Stomach smooth muscle (tissue), 2 donors: ENCODE measurements at regions not wholly inside any gene's neighbourhood (a gene's known extent, or its start where the extent isn't known, plus 50 kb on each side); places are given as distances from the start of the nearest gene placed in this dataset.

Experiments
- H3K27ac ChIP-seq: one replicate; pipeline ENCODE4 v1.7.0; 2013; ENCODE audit warnings: mild to moderate bottlenecking, low read length, inconsistent platforms
- H3K27me3 ChIP-seq, 2 donors: one replicate each; pipeline ENCODE4 v1.7.0; 2013; ENCODE audit warnings: low read length in 2 of 2; ENCODE audit not compliant: insufficient read depth in 2 of 2, control insufficient read depth in 1 of 2
- H3K36me3 ChIP-seq, 2 donors: one replicate each; pipeline ENCODE4 v1.7.0; 2013; ENCODE audit warnings: low read length in 2 of 2; ENCODE audit not compliant: control insufficient read depth in 2 of 2, insufficient read depth in 2 of 2
- H3K4me1 ChIP-seq: one replicate; pipeline ENCODE4 v1.7.0; 2013; ENCODE audit warnings: low read length; ENCODE audit not compliant: control insufficient read depth, insufficient read depth
- H3K4me3 ChIP-seq, 2 donors: one replicate each; pipeline ENCODE4 v1.7.0; 2013; ENCODE audit warnings: low read length in 2 of 2
- H3K9ac ChIP-seq, 2 donors: one replicate each; pipeline ENCODE4 v1.7.0; 2013; ENCODE audit warnings: low read length in 2 of 2, mild to moderate bottlenecking in 1 of 2
- H3K9me3 ChIP-seq, 2 donors: one replicate each; pipeline ENCODE4 v1.7.0; 2013; ENCODE audit warnings: low read length in 2 of 2; ENCODE audit not compliant: control insufficient read depth in 2 of 2
- donor health status: healthy.
- donor health status: Pancreatic carcinoma.

DNA sequence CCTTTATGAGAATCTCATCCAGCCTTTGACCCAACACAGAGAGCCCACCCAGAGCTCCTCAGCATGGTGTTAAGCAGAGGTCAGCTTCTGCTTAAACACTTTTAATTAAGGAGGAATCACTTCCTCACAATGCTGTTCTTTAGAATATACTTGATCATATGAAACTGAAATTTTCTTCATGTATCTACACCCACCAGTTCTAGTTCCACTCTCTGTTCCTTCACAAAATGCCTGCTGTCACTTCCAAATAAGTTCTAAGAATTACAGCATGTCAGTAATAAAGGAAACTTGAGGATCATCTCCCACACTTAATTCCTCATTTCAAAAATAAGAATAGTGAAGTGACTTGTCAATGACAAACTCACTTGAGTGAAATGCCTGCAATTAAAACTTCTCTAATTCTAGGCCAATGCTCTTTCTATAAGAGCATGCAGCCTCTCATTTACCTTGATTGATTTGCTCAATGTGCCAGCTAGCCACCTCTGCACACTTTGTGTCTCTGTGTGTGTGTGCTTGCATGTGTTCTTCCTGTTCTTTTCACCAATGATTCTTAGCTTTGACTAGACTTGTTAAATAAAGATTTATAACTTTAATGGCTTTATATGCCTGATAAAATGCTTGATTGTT lies 356.3 kb downstream of the PLPP3 start:
- no peak overlapping the region for H3K27ac ChIP-seq

GRCh38 chr1:56220021-56220420 lies 359.3 kb downstream of the PLPP3 start:
- Histone ChIP-seq H3K27me3 (no peaks in the 10 kb centered on the region), H3K9ac (no peak overlapping the region), H3K4me1 (no peaks in the 10 kb centered on the region), H3K9me3 (no peaks in the 10 kb centered on the region), H3K27ac (no peak overlapping the region), H3K4me3 (no peak overlapping the region), H3K36me3 (no peaks in the 10 kb centered on the region)

More for the DNA sequence above, 356.3 kb downstream of the PLPP3 start:
- Histone ChIP-seq H3K4me1 (no peaks in the 10 kb centered on the region), H3K36me3 (no peaks in the 10 kb centered on the region), H3K9ac (no peak overlapping the region), H3K9me3 (no peaks in the 10 kb centered on the region), H3K27me3 (no peaks in the 10 kb centered on the region), H3K4me3 (no peak overlapping the region)

DNA sequence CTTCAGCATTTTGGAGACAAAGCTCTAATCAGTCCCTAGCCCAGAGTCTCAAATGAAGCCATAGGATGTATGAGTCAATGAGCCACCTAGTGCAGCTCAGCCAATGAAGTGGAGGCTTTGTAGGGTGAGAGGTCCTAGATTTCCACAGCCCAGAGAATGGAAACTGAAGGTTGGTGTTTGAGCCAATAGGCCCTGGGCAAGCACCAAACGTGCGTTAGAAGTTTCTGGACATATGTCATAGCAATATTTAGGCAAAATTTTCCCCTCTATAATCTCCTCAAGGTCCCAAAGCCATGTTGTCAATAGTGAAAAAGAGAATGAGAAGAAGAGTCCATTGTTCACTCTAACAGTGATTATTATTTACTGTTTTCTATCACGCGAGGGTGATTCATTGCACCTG lies 361.3 kb downstream of the PLPP3 start:
- no peaks in the 10 kb centered on the region for H3K4me1 ChIP-seq
- H3K27ac ChIP-seq, result no peak overlapping the region
- H3K27me3 ChIP-seq, result no peaks in the 10 kb centered on the region
- no peak overlapping the region for H3K4me3 ChIP-seq
- H3K9me3 ChIP-seq, result no peaks in the 10 kb centered on the region
- H3K36me3 ChIP-seq, result no peaks in the 10 kb centered on the region
- H3K9ac ChIP-seq, result no peak overlapping the region

- Histone ChIP-seq H3K4me3 (no peak overlapping the region), H3K36me3 (no peaks in the 10 kb centered on the region), H3K9ac (no peak overlapping the region), H3K27me3 (no peaks in the 10 kb centered on the region), H3K4me1 (no peaks in the 10 kb centered on the region), H3K9me3 (no peaks in the 10 kb centered on the region), H3K27ac (no peak overlapping the region)
These were observed 363.1 kb downstream of the PLPP3 start for GRCh38 chr1:56216218-56216617.

DNA sequence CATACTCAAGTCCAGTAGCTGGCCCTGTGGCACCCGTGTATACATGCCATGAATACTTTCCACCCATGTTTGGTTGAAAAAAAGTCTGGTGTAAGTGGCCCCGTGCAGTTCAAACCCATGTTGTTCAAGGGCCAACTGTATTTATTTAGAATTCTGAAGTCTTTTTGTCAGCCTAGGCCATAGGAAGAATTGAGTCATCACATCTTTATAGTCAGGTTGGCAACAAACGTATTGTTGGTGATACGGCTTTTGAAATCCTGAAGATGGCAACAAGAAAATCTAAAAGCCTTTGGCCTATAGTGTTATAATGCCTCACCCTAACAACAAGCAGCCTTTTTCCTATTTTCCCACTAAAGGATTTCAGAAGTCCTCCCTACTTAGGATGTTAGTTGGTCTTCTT lies 363.6 kb downstream of the PLPP3 start:
- no peaks in the 10 kb centered on the region for H3K4me1 ChIP-seq
- H3K9me3 ChIP-seq, result no peaks in the 10 kb centered on the region
- no peaks in the 10 kb centered on the region for H3K36me3 ChIP-seq
- H3K9ac ChIP-seq, result no peak overlapping the region
- no peak overlapping the region for H3K4me3 ChIP-seq
- H3K27ac ChIP-seq, result no peak overlapping the region
- no peaks in the 10 kb centered on the region for H3K27me3 ChIP-seq

DNA sequence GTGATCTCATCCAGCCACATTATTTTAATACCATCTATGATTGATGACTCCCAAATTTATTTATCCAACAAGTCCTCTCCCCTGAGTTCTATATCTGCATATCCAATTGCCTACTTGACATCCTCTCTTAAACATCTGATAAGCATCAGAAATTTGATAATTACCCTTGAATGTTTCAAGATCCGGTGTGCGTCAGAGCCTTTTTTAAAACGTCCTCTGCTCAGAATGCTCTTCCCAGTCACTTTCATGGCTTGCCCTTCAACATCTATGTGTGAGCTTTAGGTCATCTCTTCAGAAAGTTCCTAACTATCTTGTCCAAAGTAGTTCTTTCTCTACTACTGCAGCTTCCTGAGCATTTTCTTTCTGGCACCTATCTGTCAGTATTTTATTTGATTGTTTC lies 364.3 kb downstream of the PLPP3 start:
- Histone ChIP-seq H3K9ac (no peak overlapping the region), H3K9me3 (no peaks in the 10 kb centered on the region)

DNA sequence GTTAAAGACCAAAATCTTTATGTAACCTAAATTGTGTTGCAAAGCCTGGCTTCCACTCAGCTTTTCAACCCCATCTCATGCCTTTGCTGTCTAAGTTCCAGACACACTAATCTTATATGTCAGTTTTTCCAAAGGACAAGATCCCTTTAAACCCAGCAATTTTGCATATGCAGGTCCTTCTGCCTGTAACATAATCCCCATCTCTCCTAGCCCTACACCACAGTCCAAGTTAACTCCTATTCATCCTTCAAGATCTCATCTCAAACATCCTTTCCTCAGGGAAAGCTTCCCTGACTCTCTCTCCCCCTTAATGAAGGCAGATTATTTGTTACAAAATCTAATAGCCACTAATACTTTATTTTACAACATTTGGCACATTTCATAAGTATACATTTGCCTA lies 366.3 kb downstream of the PLPP3 start:
- Histone ChIP-seq H3K4me1 (no peaks in the 10 kb centered on the region), H3K9me3 (no peaks in the 10 kb centered on the region), H3K36me3 (no peaks in the 10 kb centered on the region), H3K4me3 (no peak overlapping the region), H3K27ac (no peak overlapping the region), H3K27me3 (no peaks in the 10 kb centered on the region), H3K9ac (no peak overlapping the region)

More for the DNA sequence above, 364.3 kb downstream of the PLPP3 start:
- Histone ChIP-seq H3K4me3 (no peak overlapping the region), H3K27ac (no peak overlapping the region), H3K27me3 (no peaks in the 10 kb centered on the region), H3K36me3 (no peaks in the 10 kb centered on the region), H3K4me1 (no peaks in the 10 kb centered on the region)

DNA sequence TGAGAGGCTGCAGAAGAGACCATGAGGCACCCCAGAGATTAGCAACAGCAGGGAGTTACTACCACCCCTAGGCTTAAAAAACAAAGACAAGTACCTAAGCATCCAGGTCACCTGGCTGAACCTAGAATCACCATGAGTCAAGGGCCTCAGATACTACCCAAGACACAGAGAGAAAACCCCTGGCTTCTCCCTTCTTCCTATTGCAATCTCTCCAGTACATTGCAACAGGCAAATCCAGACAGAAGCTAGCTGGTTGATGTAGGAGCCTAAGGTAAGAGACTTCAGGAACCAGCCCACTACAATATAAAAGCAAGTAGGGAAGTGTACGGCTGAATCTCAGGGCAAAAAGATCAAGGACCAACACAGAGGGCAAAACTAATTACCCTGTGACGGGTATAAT lies 367.2 kb downstream of the PLPP3 start:
- Histone ChIP-seq H3K4me3 (no peak overlapping the region), H3K36me3 (no peaks in the 10 kb centered on the region), H3K27me3 (no peaks in the 10 kb centered on the region), H3K9ac (no peak overlapping the region), H3K27ac (no peak overlapping the region), H3K4me1 (no peaks in the 10 kb centered on the region), H3K9me3 (peaks cover 6 to 8% of the 10 kb centered on the region in 2 donors)

DNA sequence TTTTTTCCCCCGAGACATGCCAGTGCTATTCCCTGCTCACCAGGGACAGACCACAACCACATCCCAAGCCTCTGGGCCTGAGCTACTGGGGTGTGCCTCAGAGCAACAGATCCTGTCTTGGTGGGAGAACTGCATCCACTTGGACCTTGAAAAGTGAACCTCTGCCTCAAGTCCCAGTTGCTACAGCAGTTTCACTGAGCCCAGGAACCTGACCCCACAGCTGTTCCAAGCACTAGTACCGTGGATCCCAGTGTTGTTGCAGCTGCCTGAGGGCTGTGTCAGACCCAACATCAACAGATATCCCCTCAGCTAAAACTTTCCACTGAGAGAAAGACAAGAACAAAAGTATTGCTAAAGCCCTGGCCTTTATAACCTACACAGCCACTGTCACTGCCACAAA lies 373.0 kb downstream of the PLPP3 start:
- Histone ChIP-seq H3K9ac (no peak overlapping the region), H3K4me3 (no peak overlapping the region), H3K4me1 (no peaks in the 10 kb centered on the region), H3K36me3 (no peaks in the 10 kb centered on the region), H3K27me3 (no peaks in the 10 kb centered on the region), H3K27ac (no peak overlapping the region), H3K9me3 (peaks cover 6 to 15% of the 10 kb centered on the region in 2 donors)

- H3K4me3 ChIP-seq, result no peak overlapping the region
- H3K4me1 ChIP-seq, result peaks cover 2% of the 10 kb centered on the region
- peaks cover 6 to 15% of the 10 kb centered on the region in 2 donors for H3K9me3 ChIP-seq
- no peak overlapping the region for H3K9ac ChIP-seq
- no peak overlapping the region for H3K27ac ChIP-seq
- no peaks in the 10 kb centered on the region for H3K27me3 ChIP-seq
- no peaks in the 10 kb centered on the region for H3K36me3 ChIP-seq
These were observed 375.2 kb downstream of the PLPP3 start for GRCh38 chr1:56204206-56204605.

- Histone ChIP-seq H3K4me3 (no peak overlapping the region), H3K27ac (no peak overlapping the region), H3K27me3 (no peaks in the 10 kb centered on the region), H3K9me3 (peaks cover 5 to 15% of the 10 kb centered on the region in 2 donors), H3K36me3 (no peaks in the 10 kb centered on the region), H3K9ac (no peak overlapping the region), H3K4me1 (peaks cover 2% of the 10 kb centered on the region)
These were observed 376.4 kb downstream of the PLPP3 start for GRCh38 chr1:56202796-56203492.
